ENCODE measurements at regions not wholly inside any gene's neighbourhood (a gene's known extent, or its start where the extent isn't known, plus 50 kb on each side); places are given as distances from the start of the nearest gene placed in this dataset.

DNA sequence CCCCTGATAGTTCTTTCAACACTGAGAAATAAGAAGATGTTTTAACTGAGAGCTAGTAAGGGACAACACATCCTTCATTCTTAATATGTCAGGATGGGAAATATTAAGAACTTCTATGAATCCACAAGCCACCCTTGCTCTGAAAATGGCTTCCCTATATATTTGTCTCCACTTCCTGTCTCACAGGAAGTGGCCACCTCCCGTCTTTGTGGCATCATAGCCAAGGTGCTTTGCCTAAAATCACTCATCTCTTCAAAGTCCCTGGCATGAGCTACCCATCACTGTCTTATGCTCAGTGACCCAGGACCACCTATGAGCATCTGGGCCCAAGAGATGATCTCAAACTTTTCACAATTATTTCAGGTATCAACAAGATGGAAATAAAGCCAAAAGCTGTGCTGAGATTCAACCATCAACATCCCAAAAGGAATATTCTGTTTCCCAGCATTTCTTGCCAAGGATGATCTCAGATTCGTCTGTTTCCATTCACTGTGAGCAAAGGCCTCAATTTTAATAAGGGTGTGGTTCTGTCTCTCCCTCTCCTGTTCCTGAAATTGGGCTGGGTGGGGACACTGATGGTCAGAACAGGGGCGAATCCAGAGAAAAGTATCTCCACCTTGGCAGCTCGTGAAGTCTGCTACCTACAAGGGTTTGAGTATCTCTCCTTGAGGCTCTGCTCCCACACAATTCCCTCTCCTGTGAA lies 493.9 kb downstream of the MN1 start:
- no peak for TF ChIP-seq CTCF (IDR thresholded peaks at IDR 0.05; ENCODE audit: low read length)
- no peak for TF ChIP-seq EZH2 (optimal IDR thresholded peaks at IDR 0.05; ENCODE audit: low read depth, low read length)

Data from MM.1S (cell line).